ENCODE measurements at regions not wholly inside any gene's neighbourhood (a gene's known extent, or its start where the extent isn't known, plus 50 kb on each side); places are given as distances from the start of the nearest gene placed in this dataset.
A peak's percentile ranks its signal among the peaks of the same experiment; 100 is the strongest.
"Not testable (repeated sequence)": the region's sequence is repeated elsewhere in the genome, so short reads cannot be mapped to it uniquely, and the experiment has no call there.

GRCh38 chrX:44096666-44097065, 123.5 kb upstream of the NDP start:
- no peak for DNase-seq

DNA sequence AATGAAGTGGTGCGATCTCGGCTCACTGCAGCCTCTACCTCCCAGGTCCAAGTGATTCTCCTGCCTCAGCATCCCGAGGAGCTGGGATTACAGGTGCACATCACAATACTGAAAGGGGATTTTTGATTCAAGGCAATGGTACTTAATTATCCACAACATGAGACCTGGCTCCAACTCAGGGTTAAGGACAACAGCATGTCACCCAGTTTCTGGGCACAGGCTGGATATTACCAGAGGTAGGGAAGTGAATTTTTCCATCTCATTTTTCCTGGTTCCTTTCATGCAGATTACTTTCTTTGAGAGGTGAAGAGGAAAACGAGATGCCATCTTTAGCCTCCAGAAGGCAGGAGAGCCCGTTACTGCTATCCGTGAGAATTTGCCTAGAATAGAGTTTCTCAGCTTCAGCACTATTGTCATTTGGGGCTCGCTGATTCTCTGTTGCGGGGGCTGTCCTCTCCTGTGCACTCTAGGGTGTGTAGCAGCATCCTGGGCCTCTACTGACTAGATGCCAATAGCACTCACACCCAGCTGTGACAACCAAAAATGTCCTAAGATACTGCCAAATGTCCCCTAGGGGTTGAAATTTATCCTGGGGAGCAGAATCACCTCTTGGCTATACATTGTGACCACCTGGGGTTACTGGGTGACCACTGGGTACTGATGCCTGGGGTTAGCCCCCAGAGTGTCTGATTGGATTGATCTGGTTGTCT, 121.8 kb upstream of the NDP start:
- DNase-seq, result no peak

DNA sequence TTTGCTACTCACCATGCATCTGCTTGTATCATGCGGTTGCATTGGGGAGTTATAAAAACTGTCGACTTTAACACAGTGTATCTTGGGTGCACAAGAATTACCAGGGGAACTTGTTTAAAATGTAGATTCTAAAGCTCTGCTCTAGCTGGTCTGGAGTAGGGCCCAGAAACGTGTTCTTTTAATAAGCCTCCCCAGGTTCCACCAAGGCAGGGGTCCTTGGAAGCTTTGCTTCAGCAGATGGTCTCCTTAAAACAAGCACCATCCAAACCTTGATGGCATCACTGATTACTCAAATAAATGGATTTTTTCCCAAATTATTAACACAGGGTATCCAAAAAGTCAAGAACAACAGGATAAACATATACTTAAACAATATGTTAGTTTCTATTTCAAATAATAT, 120.2 kb upstream of the NDP start:
- DNase-seq, result no peak

DNA sequence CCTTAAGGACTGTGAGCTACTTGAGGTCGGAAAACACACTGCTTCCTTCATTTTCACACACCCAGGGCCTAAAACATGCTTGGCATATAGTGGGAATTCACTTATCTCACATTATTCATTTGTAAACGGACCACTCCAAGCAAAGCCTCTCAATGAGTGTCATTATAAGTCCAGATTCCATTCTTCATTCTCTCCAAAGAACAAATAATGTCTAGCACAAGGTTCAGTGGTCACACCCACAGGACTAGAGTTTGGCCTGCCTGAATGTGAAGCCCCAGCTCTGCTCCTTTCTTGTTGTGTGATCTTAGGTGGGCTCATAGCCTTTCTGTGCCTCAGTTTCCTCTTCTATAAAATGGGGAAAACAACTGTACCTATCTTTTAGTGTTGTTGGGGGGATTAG, 119.6 kb upstream of the NDP start:
- DNase-seq, result no peak

- no peak for DNase-seq
These were observed 115.4 kb upstream of the NDP start for GRCh38 chrX:44088510-44089144.

GRCh38 chrX:44085209-44085608, 112.0 kb upstream of the NDP start:
- peak; percentile 22 for DNase-seq

DNA sequence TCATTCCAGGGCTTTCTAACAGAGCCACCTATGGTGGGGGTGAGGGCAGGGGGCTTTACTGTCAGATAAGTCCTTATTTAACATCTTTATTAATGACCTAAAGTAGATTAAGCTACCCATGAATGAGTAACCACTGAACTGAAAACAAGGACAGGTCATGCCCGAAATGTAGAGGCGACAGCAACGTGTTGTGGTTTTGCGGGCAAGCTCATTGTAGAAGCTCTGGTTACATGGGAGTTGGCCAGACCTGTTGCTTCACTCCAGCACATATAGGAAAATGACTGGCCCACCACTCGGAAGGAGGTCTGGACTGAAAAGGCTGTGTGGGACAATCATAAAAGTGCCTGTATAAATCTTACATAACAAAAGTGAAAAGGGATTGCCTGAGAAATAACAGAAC, 109.6 kb upstream of the NDP start:
- no peak for DNase-seq

GRCh38 chrX:44080083-44080482, 106.9 kb upstream of the NDP start:
- DNase-seq, result no peak

- peak; percentile 11 for DNase-seq
These were observed 99.4 kb upstream of the NDP start for GRCh38 chrX:44072631-44073030.

DNA sequence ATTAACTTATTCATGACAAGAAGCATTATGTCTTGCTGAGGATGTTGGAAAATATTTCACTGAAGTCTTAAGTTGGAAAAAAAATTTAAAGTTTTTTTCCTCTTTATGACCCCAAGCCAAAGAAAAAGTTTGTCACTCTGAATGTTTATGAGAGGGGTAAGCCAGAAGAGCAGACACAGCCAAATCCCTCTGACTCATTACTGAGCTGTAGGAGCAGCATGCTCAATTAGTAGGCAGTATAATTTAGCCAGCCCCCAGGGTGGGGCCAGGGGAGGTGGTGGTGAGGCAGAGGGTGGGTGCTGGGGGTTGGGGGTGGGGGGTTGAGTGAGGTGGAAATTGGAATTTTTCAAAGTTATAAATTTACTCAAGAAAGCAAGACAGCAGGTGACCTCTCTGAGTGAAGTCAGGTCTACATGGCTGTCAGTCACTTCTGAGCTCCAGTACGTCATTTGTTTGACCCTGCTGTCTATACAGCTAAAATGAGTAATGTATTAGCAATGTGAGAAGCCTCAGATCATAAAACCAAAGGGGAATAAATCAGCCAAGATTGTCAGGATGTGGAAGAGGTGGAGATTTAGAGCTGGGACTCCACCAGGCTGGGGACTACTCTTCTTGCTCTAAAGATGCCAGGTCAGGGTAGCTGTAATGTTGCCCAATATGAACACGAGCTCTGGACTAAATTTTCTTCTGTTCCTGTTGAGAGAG, 98.8 kb upstream of the NDP start:
- DNase-seq, result peak; percentile 83

GRCh38 chrX:44071070-44071645, 98.0 kb upstream of the NDP start:
- no peak for DNase-seq

DNA sequence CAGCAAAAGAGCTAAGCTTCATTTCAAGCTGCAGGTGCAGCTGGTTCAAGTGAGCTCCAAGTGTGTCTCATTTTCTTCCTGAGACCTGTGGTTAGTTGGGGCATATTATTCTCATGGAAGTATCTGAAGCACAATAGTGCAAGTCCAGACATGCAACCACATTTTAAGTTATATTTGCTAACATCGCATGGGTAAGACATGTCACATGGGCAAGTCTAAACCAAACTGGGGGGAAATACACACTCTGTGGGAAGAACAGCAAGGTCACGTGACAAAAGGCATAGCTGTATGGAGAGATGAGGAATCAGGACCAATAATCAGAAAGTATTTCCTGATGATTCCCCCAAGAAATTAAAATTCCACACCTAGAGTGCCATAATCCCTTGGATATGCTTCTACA, 94.9 kb upstream of the NDP start:
- no peak for DNase-seq

- no peak for DNase-seq
These were observed 90.4 kb upstream of the NDP start for GRCh38 chrX:44063606-44064005.

- peak; percentile 24 for DNase-seq
These were observed 89.7 kb upstream of the NDP start for GRCh38 chrX:44062840-44063239.

- DNase-seq, result no peak
These were observed 88.9 kb upstream of the NDP start for GRCh38 chrX:44061968-44062614.

GRCh38 chrX:44060221-44060620, 87.0 kb upstream of the NDP start:
- DNase-seq, result no peak

- DNase-seq, result no peak
These were observed 85.1 kb upstream of the NDP start for GRCh38 chrX:44058339-44058738.

GRCh38 chrX:44055638-44056037, 82.4 kb upstream of the NDP start:
- no peak for DNase-seq

- no peak for DNase-seq
These were observed 81.8 kb upstream of the NDP start for GRCh38 chrX:44054863-44055601.

- not testable (repeated sequence) for DNase-seq
These were observed 71.9 kb upstream of the NDP start for GRCh38 chrX:44045106-44045505.

GRCh38 chrX:44043496-44043895, 70.3 kb upstream of the NDP start:
- no peak for DNase-seq

DNA sequence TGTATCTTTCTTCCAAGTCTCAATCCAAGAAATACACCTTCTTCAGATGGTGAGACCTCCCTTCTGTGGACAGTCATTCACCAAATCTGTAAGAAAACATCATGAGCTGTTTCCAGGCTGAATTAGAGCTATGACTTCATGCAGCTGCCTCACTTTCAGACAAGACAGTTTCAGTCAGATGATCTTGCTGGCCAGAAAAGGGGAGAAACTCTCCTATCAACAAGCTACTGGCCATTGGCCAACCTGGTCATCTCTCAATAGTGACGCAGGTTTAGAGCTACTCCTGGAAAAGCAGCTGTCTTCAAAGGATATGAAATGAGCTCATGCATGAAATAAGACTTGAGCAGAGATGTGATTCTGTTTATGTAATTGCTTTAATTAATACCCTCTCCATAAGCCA, 69.6 kb upstream of the NDP start:
- DNase-seq, result no peak

DNA sequence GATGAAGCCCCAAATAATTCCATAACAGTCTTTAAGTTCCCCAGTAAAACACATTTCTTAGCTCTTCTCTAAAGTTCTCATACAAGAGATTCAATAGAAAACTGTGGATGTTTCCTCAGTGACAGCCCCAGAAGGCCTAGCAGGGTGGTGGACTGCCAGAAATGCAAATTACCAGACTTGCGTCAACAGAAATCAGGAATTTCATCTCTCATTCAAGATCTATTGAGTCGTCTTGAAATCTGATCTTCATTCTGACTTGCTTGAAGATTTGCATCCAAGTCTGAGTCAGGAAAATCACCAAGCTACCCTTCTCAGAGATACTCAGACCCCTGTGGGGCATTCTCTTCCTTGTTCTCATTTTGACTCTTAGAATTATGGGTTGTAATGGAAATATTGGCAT, 68.9 kb upstream of the NDP start:
- no peak for DNase-seq

All from EL (cell line).